Panc1 (cell line): ENCODE measurements at regions not wholly inside any gene's neighbourhood (a gene's known extent, or its start where the extent isn't known, plus 50 kb on each side); places are given as distances from the start of the nearest gene placed in this dataset.

Experiments
- ATAC-seq: fragments of 200-7000 bp; cut with Tn5 transposase; 2 replicates; pipeline ENCODE4 v1.9.1; 2020; ENCODE audit warnings: mild to moderate bottlenecking, moderate library complexity
- BruUV-seq: library from RNA; stranded (reverse); fragments of 400-500 nt; replicated peaks from 2 replicates; lab custom pipeline; 2021; lab: Mats Ljungman, UMichigan
- CTCF ChIA-PET: fragments of 300-600 bp; sonication (Branson Sonifier 250); formaldehyde crosslinking; loops from one replicate; lab custom pipeline; 2022; ENCODE audit warnings: antibody characterized with exemption; lab: Charles Lee
- POLR2A ChIA-PET: fragments of 300-600 bp; sonication (Branson Sonifier 250); formaldehyde crosslinking; loops from one replicate; lab custom pipeline; 2022; ENCODE audit warnings: antibody characterized with exemption; lab: Charles Lee
- DNase-seq: peaks from one replicate; pipeline ENCODE4 v3.0.0-alpha.2; 2010; ENCODE audit warnings: low read depth, low spot score
- H3K27ac ChIP-seq: 2 replicates; pipeline ENCODE4 v1.5.1; 2011; ENCODE audit warnings: mild to moderate bottlenecking, low read length, inconsistent platforms
- H3K27me3 ChIP-seq: fragments of 200-500 bp; sonication (Bioruptor generic); 2 replicates; pipeline ENCODE4 v1.6.0; 2014; ENCODE audit warnings: low read length, inconsistent platforms; ENCODE audit not compliant: control insufficient read depth, insufficient read depth
- H3K36me3 ChIP-seq: fragments of 200-500 bp; sonication (Bioruptor generic); 2 replicates; pipeline ENCODE4 v1.5.1; 2014; ENCODE audit warnings: inconsistent platforms, mild to moderate bottlenecking, low read length, moderate library complexity; ENCODE audit not compliant: control insufficient read depth, insufficient read depth
- H3K4me1 ChIP-seq: 2 replicates; pipeline ENCODE4 v1.5.1; 2011; ENCODE audit warnings: inconsistent platforms, mild to moderate bottlenecking, low read length, moderate library complexity; ENCODE audit not compliant: control insufficient read depth, insufficient read depth
- H3K4me3 ChIP-seq, 2 experiments: 2 replicates each; pipeline ENCODE4 v1.5.1; 2011 to 2012; ENCODE audit warnings: low read depth in 2 of 2, low read length in 2 of 2, mild to moderate bottlenecking in 2 of 2, inconsistent platforms in 1 of 2, moderate library complexity in 1 of 2
- H3K9me3 ChIP-seq: fragments of 200-500 bp; sonication (Bioruptor generic); 2 replicates; pipeline ENCODE4 v1.5.1; 2014; ENCODE audit warnings: low read depth, mild to moderate bottlenecking, inconsistent platforms, low read length, moderate library complexity; ENCODE audit not compliant: control insufficient read depth, insufficient read depth
- POLR2AphosphoS5 ChIP-seq: IDR thresholded peaks from 2 replicates; pipeline ENCODE4 v1.6.1; 2012; ENCODE audit warnings: mild to moderate bottlenecking, low read depth, low read length, moderate library complexity
- SIN3A ChIP-seq: IDR thresholded peaks from 2 replicates; pipeline ENCODE4 v1.6.1; 2012; ENCODE audit warnings: low read depth, mild to moderate bottlenecking, low read length, moderate library complexity, borderline replicate concordance; ENCODE audit not compliant: insufficient read depth
- TCF7L2 ChIP-seq: IDR thresholded peaks from 2 replicates; pipeline ENCODE4 v1.6.1; 2011; ENCODE audit warnings: mild to moderate bottlenecking, low read depth, low read length, inconsistent platforms
- in situ Hi-C: cut with HindIII; loops from 2 replicates; pipeline ENCODE4 v1.10.0; 2016; ENCODE audit warnings: low sequenced_read_pairs, low pct_unique_long_range_greater_than_20kb
- intact Hi-C: fragments of 100-400 bp; cut with micrococcal nuclease; formaldehyde crosslinking; loops from one replicate; pipeline ENCODE4 v1.10.0; 2022; ENCODE audit not compliant: unreplicated experiment
- TF ChIP-seq, protein P1 (sequence below): fragments of 450-650 bp; IDR thresholded peaks from 2 replicates; pipeline ENCODE4 v1.5.1; 2017; ENCODE audit warnings: mild to moderate bottlenecking
- TF ChIP-seq, protein P2 (sequence below), 2 experiments: IDR thresholded peaks; 2 replicates each; pipeline ENCODE4 v1.6.1; 2011 to 2012; ENCODE audit warnings: low read depth in 2 of 2, control low read depth in 1 of 2, low read length in 1 of 2, mild to moderate bottlenecking in 1 of 2, moderate library complexity in 1 of 2; ENCODE audit not compliant: insufficient read depth in 1 of 2

DNA sequence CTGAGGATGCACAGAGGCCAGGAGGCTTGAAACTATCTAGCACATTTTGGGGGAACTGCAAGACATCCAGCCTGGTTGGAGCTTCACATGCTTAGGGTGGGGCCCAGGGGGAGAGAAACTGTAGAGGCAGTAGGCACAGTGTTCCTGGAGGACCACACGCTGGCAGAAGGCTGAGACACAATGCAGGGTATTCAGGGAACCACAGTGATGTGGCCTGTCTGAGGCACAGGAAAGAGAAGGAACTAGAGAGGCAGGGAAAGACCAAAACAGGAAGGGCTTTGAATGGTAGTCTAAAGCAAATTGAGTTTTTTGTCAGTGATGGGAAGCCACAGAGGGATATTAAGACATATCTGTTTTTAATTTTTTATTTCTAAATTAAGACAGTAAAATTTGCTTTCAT is 100.2 kb upstream of the PRICKLE1 start:
- no TSS peak for BruUV-seq
- CTCF ChIA-PET, result no interaction called here
- intact Hi-C loops (no loop called here), in situ Hi-C loops (no loop called here)
- TF ChIP-seq SIN3A (no peak), TCF7L2 (no peak), POLR2AphosphoS5 (no peak)
- TF ChIP-seq, protein P1, sequence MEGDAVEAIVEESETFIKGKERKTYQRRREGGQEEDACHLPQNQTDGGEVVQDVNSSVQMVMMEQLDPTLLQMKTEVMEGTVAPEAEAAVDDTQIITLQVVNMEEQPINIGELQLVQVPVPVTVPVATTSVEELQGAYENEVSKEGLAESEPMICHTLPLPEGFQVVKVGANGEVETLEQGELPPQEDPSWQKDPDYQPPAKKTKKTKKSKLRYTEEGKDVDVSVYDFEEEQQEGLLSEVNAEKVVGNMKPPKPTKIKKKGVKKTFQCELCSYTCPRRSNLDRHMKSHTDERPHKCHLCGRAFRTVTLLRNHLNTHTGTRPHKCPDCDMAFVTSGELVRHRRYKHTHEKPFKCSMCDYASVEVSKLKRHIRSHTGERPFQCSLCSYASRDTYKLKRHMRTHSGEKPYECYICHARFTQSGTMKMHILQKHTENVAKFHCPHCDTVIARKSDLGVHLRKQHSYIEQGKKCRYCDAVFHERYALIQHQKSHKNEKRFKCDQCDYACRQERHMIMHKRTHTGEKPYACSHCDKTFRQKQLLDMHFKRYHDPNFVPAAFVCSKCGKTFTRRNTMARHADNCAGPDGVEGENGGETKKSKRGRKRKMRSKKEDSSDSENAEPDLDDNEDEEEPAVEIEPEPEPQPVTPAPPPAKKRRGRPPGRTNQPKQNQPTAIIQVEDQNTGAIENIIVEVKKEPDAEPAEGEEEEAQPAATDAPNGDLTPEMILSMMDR, result no peak
- TF ChIP-seq, protein P2, sequence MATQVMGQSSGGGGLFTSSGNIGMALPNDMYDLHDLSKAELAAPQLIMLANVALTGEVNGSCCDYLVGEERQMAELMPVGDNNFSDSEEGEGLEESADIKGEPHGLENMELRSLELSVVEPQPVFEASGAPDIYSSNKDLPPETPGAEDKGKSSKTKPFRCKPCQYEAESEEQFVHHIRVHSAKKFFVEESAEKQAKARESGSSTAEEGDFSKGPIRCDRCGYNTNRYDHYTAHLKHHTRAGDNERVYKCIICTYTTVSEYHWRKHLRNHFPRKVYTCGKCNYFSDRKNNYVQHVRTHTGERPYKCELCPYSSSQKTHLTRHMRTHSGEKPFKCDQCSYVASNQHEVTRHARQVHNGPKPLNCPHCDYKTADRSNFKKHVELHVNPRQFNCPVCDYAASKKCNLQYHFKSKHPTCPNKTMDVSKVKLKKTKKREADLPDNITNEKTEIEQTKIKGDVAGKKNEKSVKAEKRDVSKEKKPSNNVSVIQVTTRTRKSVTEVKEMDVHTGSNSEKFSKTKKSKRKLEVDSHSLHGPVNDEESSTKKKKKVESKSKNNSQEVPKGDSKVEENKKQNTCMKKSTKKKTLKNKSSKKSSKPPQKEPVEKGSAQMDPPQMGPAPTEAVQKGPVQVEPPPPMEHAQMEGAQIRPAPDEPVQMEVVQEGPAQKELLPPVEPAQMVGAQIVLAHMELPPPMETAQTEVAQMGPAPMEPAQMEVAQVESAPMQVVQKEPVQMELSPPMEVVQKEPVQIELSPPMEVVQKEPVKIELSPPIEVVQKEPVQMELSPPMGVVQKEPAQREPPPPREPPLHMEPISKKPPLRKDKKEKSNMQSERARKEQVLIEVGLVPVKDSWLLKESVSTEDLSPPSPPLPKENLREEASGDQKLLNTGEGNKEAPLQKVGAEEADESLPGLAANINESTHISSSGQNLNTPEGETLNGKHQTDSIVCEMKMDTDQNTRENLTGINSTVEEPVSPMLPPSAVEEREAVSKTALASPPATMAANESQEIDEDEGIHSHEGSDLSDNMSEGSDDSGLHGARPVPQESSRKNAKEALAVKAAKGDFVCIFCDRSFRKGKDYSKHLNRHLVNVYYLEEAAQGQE (IDR thresholded peaks at IDR 0.05; ENCODE audit: insufficient read depth in 1 of 2, low read depth in 2 of 2, low read length in 1 of 2), result no peak
- ATAC-seq, result no peak
- Histone ChIP-seq H3K9me3 (no peaks in the 10 kb centered on the region), H3K4me3 (no peak overlapping the region), H3K36me3 (no peaks in the 10 kb centered on the region), H3K27ac (no peak overlapping the region), H3K27me3 (no peaks in the 10 kb centered on the region), H3K4me1 (no peaks in the 10 kb centered on the region)
- POLR2A ChIA-PET, result no interaction called here
- no peak for DNase-seq

DNA sequence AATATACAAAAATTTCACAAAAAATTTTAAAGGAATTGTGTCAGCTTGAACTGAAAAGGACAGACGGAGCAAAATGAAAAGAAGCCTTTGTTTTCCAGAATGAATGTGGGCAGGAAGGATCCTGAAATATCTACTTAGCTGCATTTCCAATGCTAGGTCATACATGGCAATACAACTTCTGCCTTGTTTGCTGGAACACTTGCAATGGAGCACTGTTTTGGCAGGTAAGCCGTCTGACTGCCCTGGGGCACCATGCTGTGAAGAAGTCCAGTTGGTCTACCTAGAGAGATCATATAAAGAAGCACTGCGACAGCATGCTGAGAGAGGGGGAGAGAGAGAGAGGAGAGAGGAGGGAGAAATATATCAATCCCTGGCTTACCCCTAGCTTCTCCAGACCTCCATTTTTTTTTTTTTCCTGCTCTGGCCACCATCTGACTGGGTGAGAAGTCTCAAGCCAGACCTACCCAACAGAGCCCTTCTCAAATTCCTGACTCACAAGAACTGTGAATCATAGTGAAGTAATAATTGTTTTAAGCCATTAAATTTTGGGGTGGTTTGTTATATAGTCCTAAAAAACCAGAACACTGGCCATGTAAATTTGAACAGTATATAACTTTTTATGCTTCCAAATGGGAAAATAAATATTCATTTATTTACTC is 97.1 kb upstream of the PRICKLE1 start:
- ATAC-seq, result no peak
- TF ChIP-seq, protein P1, result no peak
- TF ChIP-seq POLR2AphosphoS5, result no peak
- no peak for TF ChIP-seq TCF7L2
- TF ChIP-seq SIN3A, result no peak
- TF ChIP-seq, protein P2 (IDR thresholded peaks at IDR 0.05; ENCODE audit: insufficient read depth in 1 of 2, low read depth in 2 of 2, low read length in 1 of 2), result no peak
- H3K36me3 ChIP-seq, result no peaks in the 10 kb centered on the region
- in situ Hi-C loops (no loop called here), intact Hi-C loops (no loop called here)
- no peak overlapping the region for H3K4me3 ChIP-seq
- CTCF ChIA-PET, result no interaction called here
- H3K27me3 ChIP-seq, result no peaks in the 10 kb centered on the region
- no peaks in the 10 kb centered on the region for H3K4me1 ChIP-seq
- POLR2A ChIA-PET, result no interaction called here
- no peaks in the 10 kb centered on the region for H3K9me3 ChIP-seq
- BruUV-seq, result no TSS peak
- no peak overlapping the region for H3K27ac ChIP-seq
- DNase-seq, result no peak
